Stimulated activated CD4-positive, alpha-beta T cell treated with anti-CD3 and anti-CD28 coated beads, Interleukin-4, amount 100 ng/mL, for 48 hours (primary cell): ENCODE measurements at regions not wholly inside any gene's neighbourhood (a gene's known extent, or its start where the extent isn't known, plus 50 kb on each side); places are given as distances from the start of the nearest gene placed in this dataset.

Experiments used
- DNase-seq, 2 donors: peaks; one replicate each; pipeline ENCODE4 v3.0.0-alpha.2; 2020; ENCODE audit warnings: low read depth in 2 of 2

GRCh38 chr18:77444385-77444784 is 194.7 kb downstream of the GALR1 start:
- DNase-seq, result no peak

DNA sequence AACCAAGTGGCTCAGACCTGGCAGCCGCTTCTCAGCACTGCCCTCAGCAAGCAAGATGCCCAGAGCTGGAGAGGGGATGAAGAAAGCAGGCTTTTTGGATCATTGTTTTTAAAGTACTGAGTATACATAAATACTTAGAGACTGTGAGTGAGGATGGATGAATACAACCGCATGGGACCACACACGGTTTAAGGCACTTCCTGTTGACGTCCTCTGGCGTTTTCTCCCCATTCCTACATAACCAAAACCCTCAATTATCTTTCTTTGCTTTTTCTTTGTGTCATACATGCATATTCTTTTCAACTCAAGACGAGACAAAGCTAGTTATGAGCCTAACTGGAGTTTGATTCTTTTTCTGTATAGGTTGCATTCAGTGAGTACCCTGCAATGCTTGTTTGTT is 198.4 kb downstream of the GALR1 start:
- DNase-seq, result no peak

- no peak for DNase-seq
Observed at GRCh38 chr18:77455004-77455403, 205.4 kb downstream of the GALR1 start.

GRCh38 chr18:77457681-77458080 is 208.0 kb downstream of the GALR1 start:
- DNase-seq, result no peak

DNA sequence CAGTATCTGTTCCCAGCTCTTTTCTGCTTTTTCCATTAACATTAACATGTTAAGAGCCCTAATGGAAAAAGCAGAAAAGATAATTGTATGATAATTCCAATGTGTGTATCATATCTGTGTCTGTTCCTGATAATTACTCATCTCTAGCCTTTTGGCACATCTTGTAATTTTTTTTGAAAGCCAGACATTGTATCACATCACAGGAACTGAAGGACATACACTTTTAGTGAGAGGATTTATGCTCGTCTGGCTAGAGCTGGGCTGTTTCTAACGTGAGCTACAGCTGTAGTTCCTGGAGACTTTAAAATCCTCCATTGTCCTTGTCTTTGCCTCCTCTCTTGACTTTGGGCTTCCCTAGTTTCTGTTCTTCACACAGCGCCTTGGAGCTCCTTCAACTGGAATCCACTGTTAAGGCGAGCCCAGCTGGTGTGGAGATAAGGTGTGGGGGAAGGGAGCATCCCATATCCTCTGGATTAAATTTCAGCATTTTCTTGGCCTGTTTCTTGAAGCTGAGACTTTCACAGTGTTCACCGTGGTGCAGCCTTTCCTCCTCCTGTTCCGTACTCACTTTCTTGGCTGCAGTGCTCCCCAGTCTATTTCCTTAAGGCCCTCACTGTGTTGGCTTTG is 211.5 kb downstream of the GALR1 start:
- DNase-seq, result no peak

DNA sequence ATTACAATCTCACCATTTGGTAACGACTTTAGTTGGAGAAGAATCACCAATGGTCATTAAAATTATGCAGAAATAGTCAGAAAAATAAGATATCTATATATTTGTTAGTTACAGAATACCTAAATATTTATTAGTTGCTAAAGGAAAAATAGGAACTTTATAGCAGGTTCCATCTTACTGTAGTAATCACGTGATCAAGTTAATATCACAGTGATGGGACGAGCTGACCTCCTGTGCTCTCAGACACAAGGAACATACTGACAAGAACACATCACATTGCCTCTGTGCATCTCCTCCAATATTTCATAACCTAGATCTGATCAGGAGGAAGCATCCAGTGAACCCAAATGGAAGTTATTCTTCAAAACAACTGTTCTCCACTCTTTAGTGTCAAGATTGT is 215.3 kb downstream of the GALR1 start:
- no peak for DNase-seq

DNA sequence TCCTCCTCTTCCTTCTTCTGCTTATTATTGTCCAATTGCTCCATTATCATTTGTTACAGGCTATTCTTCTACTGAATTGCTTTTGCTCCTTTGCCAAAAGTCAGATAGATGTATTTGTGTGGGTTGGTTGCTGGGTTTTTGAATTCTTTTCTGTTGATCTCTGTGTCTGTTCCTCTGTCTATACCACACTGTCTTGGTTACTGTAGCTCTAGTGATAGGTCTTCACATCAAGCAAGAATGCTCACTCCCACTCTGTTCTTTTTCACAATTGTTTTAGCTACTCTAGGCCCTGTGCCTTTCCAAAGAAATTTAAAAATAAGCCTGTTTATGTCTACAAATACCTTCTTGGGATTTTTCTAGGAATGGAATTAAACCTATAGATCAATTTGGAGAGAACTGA is 217.2 kb downstream of the GALR1 start:
- DNase-seq, result no peak

DNA sequence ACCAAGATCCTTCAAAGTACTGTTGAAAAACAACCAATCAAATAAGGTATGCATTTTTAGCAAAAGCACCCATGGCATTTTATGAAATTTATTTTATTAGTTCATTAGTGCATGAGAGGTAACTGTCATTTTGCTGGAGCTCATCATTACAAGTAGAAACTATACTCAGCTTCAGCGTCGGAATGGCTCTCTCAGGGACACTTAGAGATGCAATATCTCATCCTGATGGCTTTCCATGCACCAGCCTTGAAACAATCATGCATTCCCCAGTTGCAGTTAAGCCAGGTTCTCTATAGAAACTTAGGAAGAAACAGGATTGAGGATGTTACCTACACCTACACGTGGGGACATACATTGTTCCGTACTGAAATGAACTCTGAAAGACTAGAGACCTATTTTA is 219.5 kb downstream of the GALR1 start:
- DNase-seq, result no peak

DNA sequence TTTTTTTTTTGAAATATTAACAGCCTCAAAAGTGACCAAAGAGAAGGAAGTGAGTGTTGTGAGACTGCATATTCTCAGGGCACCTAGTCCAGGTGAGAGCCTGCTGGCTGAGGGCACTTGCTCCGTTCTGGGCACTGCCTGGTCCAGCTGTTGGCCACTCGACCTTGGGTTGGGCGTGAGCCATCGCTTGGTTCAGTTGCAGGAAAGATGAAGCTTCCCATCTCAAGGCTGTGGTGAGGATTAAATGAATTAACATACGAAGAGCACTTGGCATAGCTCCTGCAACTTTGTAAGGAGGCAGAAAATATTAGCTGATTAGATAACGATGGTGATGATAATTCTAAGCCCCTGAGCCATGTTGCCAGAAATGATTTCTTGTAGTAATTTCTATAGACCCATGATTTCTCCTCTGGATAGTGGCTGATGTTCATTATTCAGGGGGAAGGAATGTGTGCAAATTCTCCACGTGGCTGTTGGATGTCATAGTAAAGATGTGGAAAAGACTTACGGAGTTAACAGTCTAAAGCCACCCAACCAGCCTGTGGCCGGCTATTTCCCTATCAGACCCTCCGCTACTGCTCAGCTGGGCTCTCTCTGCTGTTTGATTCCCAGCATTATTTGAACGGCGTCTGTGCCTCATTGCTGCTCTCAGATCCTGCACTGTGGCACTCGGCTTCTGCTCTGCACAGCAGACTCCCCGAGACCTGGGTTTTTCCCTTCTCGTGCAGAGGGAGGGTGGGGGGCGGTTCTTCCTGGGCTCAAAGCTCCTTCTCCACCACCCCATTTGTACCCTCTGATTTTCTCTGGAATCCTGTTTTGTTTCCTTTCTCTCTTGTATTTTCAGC is 221.1 kb downstream of the GALR1 start:
- DNase-seq, result no peak

GRCh38 chr18:77472509-77472908 is 222.9 kb downstream of the GALR1 start:
- no peak for DNase-seq

- DNase-seq, result no peak
Observed at GRCh38 chr18:77478646-77479442, 229.2 kb downstream of the GALR1 start.

DNA sequence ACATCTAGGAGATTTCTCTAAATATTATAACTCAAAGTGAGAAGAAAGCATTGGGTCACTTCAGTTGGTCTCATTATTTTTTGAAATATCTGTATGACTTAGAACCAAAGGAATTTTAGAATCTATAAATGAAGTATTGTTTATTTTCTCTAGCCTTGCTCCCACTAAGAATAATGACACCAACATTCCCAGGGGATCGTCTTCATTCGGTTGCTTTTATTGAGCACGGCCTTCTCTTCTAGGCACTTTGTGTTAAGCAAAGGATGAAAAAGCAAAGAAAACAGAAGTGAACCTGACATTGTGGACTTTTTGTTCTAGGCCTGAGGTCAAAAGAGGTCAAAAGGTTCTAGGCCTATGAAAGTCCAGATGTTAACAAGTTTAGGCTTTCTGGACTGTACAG is 231.9 kb downstream of the GALR1 start:
- DNase-seq, result no peak

DNA sequence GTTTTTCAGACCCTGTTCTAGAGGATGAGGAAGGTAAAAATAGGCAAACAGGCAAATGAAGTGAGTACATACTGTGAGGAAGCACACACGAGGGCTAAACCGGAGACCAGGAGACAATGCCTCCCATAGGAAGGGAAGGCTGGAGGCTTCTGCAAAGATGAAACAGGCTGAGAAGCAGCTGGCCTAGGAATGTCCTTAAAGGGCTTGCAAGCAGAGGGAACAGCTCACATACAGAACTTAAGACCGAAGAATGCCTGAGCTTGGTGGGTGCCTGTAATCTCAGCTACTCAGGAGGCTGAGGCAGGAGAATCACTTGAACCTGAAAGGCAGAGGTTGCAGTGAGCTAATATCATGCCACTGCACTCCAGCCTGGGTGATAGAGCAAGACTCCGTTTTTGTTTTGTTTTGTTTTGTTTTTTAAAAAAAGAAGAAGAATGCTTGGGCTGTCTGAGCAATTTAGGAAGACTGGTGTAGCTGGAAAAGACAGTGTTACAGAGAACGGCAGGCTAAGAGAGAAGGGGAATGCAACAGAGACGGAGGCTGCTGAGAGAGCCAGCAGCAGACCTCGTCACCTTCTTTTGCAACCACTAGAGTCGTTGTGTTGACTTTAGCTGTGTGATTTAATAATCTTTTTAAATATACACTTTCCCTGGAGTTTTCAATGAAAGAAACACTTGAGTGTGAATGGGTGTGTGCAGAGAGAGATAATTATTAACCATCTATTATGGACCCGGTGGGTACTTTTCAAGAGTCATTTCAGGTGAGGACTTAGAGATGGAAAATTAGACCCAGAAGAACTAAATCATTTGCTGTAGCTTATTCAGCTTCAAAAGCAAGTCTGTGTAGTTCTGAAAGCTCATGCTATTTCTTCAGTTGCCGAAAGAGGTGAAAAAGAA is 232.8 kb downstream of the GALR1 start:
- no peak for DNase-seq

GRCh38 chr18:77486985-77487384 is 237.3 kb downstream of the GALR1 start:
- no peak for DNase-seq

GRCh38 chr18:77487951-77488740 is 238.5 kb downstream of the GALR1 start:
- no peak for DNase-seq

DNA sequence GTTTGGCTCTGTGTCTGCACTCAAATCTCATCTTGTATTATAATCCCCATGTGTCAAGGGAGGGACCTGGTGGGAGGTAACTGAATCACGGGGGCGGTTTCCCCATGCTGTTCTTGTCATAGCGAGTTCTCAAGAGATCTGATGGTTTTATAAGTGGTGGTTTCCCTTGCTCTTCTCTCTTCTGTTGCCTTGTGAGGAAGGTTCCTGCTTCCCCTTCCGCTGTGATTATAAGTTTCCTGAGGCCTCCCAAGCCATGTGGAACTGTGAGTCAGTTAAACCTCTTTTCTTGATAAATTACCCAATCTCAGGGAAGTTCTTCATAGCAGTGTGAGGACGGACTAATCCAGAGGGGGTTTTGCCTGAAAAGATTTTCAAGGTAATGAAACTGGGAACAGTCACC is 245.4 kb downstream of the GALR1 start:
- no peak for DNase-seq

GRCh38 chr18:77495982-77496690 is 246.5 kb downstream of the GALR1 start:
- DNase-seq, result no peak

- DNase-seq, result no peak
Observed at GRCh38 chr18:77501266-77501665, 251.6 kb downstream of the GALR1 start.

- no peak for DNase-seq
Observed at GRCh38 chr18:77505499-77505898, 255.9 kb downstream of the GALR1 start.

DNA sequence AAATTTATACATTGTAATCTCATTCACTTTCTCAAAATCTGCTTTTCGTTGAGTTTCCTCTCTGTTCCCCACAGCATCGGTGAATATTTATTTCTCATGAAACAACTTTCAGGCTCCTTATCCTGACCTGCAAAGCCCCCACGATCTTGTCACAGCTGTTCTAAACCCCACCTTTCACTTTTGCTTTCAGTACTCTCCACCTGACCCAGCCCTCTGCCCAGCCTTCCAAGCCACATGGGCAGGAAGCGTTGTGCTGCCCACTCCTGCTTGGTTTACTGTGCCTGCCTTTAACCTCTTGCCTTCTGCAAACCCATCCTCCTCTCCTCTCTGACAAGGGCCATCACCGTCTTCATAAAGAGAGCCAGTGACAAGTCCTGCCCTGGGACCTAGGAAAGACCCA is 262.5 kb downstream of the GALR1 start:
- DNase-seq, result no peak
